NCI-H1105 treated with DMSO at 0.1 percent for 48 hours (cell line): ENCODE measurements at regions not wholly inside any gene's neighbourhood (a gene's known extent, or its start where the extent isn't known, plus 50 kb on each side); places are given as distances from the start of the nearest gene placed in this dataset.

Source experiments
- DNase-seq: peaks from one replicate; lab custom pipeline; 2025; lab: John Stamatoyannopoulos, UW

DNA sequence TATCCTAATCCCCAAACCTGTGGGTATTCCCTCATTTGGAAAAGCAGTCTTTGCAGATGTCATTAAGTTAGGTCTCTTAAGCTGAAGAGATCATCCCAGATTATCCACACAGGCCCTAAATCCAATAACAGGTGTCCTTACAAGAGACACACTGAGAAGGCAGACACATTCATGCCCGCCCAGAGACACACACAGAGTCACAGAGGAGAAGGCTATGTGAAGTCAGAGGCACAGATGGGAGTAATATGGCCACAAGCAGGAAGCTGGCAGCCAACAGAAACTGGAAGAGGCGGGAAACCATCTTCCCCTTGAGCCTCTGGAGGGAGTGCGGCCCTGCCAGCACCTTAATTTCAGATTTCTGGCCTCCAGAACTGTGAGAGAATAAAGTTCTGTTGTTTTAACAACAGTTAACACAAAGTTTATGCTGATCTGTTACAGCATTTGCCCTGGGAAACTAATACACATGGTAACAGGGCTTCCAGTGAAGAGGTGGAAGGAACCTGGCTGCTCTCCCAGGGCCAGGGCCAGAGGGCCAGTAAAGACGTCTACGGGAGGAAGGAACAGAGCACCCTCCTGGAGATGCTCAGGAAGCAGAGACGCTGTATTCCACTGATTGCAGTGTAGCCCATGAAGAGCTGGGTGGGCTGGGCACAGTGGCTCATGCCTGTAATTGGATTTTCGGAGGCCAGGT lies 217.5 kb downstream of the GLI2 start:
- no peak for DNase-seq

DNA sequence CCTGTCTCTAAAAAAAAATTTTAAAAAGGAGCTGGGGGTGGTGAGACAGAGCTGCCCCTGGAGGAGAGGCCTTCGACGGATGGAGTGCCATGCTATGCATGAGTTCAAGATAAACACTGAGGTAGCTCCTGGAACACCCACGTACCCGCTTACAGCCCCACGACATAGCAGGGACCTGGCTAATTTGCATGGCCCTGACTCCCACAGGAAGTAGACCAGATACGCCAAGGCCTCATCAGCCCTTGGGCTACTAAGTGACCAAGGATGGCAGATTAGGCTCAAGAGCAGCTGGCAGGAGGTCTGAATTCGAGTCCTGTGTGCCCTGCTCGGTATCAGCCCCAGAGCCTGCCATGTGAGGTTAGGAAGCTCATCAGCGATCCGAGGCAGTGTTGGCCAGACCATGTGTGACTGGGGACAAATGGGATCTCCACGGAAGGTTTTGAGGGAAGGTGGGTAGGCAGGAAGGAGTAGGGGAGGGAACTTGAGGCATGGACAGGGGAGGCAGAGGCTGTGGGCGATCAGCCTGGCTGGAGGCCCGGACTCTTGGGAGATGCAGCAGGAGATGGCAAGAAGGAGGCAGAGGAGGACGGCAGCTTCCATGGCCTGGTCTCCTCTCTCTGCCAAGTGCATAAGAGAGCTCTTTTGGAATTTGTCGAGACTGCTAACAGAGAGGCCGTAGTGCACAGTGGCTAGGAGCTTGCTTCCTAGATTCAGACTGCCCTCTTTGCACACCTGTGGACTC lies 218.3 kb downstream of the GLI2 start:
- no peak for DNase-seq

DNA sequence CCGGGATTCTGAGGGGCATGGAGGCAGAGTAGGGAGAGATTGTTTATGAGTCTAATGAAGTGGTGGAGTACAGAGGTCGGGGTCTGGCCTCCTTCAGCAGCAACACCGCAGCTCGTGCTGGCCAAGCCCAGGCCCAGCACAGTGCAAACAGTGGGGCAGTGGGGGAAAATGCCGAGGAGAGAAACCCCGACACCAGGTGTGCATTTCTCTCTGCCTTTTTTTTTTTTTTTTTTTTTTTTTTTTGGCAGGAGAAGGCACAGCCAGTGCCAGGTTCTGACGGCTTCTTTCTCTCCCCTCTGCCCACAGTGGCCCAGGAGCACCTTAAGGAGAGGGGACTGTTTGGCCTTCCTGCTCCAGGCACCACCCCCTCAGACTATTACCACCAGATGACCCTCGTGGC lies 219.3 kb downstream of the GLI2 start:
- DNase-seq, result peak; percentile 48

DNA sequence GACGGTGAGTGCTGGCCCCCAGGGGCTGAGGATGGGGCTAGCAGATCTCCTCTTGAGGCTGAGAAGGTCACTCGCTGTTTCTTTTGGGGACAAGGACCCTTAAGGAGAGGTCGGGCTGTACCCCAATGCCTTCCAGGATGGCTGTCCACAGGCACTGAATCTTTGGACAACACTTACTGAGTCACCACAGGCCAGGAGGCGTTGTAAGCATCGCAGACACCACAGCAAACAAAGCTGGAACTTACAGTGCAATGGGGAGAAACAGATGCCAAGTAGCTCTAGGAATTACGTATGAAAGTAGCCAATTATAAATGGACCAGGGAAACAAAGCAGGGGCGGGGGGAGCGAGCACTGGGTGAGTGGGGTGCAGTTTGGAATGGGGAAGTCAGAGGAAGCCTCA lies 219.8 kb downstream of the GLI2 start:
- DNase-seq, result no peak

DNA sequence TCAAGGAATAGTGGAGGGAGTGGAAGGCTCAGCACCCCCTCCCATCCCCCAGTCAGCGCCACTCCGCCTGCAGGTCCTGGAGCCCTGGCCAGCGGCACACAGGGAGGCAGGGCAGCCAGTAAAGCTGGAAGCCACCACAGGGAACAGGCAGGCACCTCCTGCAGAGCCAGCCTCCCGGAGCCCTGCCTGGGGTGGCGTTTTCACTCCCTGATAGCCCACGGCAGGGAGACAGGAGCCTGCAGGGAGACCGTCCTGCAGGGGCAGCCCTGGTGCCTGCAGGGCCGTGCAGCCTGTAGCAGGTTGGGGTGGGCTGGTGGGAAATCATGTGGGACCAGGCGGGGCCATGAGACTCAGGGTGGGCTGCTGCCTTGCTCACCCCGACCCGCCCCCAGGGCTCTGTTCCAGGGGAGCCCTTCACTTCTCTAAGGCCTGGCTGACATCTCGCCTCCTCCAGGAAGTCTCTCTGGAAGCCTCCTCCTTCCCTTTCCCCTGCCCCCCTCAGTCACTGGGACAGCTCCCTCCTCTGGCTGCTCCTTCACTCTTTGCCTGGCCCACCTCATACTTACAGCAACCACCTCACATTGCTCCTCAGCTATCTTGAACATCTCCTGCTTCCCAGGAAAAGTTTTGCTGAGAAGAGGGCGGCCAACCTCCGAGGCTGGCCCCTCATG lies 221.0 kb downstream of the GLI2 start:
- no peak for DNase-seq

DNA sequence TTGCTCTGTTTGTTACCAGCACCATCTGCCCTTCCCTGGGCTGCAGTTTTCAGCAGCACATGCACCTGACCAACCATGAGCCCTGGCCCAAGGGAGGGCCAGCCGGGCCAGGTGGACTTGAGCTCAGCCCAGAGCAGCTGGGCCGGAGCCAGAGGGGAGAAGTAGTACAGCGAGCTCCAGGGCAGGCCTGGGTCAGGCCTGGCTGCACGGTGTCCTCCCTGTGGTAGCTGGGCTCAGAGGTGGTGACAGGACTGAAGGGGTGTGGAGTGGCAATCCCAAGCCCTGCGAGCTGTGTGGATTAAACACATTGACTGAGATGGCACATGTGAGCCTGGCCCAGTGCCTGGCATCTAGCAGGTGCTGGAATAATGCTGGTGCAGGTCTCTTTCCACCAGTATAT lies 222.2 kb downstream of the GLI2 start:
- DNase-seq, result no peak

DNA sequence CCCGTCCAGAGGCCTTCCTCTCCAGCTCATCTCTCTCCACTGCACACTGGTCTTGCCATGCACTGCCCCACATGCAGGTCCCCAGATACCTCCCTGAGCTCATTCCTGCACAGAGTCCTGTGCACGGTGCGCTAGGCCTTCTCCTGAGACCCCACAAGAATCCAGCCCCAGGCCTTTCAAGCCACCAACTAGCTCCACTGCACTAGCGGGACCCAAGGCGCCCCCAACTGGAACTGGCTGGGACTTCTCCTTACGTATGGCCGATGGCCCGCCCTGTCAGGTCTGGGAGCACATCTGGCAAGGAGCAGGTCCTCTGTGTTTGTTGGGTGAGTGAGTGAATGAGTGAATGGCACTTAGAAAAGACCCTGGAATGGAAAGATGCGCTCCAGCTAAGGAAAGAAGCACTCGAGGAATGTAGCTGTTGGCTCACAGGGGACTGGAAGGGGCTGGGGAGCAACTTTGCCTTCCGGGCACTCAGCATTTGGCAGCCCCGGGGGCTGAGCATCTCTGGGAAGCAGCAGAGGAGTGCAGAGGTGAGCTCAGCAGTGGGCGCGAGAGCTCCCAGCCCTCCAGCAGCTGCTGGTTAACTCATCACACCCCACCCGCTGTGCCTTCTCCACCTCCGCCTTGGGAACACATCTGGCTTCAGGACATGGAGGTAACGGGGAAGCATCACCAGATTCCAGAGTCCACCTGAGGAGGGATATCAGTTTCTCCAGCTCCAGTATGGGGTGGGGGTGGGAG lies 223.1 kb downstream of the GLI2 start:
- no peak for DNase-seq

DNA sequence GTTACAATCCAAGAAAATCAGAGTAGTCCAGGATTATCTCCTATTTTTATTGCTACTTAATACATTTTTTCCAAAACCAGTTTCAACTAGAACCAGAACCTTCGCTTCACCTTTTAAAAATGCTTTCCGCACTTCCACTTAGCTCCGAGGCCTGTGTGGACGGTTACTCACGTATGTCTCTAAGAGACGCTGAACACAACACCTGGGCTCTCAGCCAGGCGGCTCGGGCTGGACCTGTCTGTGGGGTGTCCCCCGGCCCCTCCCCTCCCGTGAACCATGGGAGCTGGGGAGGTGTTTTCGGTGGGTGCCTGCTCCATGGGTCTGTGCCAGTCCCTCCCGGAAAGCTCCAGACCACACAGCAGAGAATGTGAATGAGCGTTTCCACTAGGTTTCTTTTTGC lies 223.8 kb downstream of the GLI2 start:
- DNase-seq, result no peak

DNA sequence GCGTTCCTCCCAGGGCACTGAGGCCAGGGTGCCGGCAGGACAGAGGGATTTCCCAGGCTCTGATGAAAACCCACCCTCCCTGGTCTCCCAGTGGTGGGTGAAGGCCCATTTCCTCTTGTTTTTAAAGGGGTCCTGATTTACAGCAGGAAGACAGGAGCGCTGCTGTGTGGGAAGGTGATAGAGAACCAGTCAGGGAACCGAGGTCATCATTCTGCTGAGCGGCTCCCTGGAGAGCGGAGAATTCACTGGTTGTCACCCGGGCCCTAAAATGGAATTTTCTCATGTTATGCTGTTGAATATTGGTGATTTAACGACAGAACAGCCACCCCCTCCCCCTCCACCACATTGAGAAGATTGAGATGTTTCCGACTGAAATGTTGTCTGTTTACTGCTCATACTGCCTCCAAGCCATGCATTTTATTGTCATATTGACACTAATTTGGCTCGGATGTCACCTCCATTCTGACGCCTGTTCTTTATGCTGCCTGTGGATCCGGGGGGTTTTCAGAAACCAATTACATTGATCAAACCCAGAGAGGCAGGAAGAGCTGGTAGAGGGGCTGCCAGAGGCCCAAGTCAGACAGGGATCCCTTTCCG lies 225.2 kb downstream of the GLI2 start:
- DNase-seq, result no peak

DNA sequence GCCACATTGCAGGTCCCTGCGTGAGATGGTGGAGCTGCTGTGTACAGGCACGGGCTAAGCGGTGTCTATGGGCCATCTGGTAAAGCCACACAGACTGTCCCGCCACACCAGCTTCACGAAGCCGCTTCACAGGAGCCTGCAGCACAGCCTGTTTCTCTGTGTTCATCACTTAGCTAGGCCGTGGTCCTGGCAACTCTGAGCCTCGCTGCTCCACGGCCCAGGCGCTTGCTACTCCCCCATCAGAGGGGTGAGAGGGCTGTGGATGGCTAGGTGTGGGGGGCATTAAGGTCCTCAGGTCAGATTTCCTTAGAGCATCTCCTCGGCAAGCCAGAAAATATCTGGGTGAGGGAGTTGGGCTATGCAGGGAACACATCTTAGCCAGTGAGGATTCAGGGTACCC lies 225.7 kb downstream of the GLI2 start:
- no peak for DNase-seq

DNA sequence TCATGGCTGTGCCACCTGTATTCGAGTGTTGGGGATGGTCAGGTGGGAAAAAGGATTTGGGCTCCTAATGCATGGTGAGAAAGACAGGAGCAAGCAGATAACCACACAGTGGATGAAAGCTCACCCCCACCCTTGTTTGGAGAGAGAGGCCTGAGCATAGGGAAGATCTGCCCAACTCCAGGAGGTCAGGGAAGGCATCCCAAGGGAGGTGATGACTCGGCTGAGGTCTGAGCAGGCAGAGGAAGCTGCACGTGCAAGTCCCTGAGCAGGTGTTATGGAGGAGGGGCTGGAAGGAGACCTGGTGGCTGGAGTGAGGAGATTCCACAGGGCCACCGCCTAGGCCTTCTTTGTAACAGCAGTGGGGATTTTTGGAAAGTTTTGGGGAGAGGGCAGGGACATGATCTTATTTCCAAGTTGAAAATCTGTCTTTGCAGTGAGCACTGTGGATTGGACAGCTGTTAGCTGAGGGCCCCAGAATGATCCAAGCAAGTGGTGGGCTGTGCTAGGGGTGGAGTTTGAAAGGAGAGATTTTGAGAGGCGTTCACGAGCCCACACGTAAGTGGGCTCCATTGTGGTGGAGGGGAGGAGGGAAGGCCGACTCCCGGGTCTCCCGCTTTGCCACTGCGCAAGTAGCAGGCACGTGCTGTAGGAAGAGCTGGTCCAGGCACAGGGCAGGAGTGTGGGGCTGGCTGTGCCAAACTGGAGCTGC lies 228.5 kb downstream of the GLI2 start:
- DNase-seq, result no peak

DNA sequence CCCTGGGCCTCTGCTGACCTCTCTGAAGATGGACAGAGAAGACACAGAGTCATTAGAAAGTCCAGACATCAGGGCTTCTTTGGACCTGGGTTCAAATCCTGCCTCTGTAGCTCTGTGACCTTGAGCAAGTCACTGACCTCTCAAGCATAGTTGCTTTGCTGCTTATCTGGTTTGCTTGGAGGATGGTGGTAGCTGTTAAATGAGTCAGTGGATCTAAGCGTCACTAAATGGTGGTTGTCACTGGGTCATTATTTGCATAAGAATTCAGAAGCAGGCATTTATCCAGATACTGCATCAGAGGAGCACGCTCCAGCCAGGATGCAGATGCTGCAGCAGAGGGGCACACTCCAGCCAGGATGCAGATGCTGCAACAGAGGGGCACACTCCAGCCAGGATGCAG lies 229.2 kb downstream of the GLI2 start:
- no peak for DNase-seq

DNA sequence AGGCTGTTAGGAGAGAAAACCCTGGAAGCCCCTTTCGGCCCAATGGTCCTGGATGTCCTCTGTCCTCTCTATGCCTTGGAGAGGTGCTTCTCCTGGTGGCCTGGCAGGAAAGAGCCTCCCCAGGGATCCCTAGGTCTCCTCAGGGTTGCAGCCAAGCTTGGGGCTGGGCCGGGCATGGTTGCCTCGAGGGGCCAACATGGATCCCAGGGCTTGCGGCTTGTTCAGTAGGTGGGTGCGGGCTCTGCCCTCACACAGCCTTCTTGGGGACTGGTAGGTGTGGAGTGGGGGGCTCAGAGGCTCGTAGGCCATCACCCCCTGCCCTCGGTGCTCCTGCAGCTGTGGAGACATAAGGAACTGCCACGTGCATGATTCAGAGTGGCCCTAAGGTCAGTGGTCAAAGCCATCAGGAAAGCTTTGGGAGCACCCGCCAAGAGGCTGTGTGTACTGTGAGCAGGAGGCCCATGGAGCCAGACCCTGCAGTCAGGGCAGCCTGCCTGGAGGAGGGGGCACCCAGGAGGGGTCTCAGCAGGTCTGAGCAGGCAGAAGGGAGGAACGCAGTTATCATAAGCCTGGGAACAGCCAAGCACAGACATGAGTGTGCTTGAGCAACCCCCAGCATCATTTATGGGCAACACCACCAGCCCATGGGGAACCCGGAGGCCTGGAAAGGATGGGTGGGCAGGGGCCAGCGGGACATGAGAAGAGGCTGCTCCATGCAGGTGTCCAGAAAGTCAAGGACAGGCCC lies 231.0 kb downstream of the GLI2 start:
- no peak for DNase-seq

DNA sequence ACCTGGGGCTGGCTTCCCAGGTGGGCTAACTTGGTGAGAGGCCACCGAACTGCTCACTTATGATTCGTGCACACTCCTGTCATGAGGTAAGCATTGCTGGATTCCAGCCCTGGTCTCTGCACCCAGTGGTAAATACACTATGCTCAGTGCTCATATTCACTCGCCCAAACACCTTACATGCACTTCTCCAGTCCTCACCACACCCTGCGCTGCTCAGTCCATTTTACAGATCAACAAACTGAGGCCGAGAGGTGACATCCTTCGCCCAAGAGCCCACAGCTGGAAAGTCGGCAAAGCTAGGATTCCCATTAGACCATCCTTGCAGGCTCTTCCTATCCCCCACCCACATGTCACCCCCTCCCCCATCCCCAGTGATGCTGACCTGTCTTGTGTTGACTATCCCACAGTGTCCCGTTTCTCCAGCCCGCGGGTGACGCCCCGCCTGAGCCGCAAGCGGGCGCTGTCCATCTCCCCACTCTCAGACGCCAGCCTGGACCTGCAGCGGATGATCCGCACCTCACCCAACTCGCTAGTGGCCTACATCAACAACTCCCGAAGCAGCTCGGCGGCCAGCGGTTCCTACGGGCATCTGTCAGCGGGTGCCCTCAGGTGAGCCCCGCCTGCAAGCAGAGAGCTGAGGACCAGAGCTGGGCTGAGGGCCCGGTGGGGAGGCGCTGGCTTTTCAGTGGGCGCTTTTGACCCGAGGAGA lies 232.8 kb downstream of the GLI2 start:
- DNase-seq, result no peak

DNA sequence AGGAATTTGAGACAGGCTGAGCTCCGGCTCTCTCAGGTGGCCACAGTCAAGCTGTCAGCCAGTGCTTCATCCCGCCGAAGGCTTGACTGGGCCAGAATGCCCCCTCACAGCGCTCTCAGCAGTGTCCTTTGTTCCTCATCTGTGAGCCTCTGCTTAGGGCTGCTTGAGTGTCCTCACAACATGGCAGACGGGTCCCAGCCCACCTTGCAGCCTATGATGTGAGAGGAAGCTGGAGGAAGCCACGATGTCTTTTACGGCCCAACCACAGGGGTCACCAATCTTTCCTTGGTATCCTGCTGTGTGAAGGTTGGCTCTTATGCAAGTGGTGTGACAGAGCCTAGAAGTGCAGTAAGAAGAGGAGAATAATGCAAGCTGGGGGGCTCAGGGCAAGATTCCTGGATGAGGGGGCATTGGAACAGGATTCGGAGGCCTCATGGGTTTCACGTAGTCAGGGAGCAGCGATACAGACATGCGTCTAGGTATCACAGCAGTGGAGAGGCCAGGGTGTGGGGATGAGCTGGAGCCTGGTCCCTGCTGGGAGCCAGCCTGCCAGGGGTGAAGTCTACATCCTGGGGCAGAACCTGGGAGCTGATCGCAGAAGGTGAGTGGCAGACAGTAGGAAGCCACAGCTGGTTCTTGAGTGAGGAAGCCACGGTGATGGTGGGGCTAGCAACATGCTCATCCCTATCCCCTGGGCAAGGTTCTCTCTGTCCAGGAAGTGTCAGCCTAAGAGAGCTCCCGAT lies 234.1 kb downstream of the GLI2 start:
- DNase-seq, result no peak

DNA sequence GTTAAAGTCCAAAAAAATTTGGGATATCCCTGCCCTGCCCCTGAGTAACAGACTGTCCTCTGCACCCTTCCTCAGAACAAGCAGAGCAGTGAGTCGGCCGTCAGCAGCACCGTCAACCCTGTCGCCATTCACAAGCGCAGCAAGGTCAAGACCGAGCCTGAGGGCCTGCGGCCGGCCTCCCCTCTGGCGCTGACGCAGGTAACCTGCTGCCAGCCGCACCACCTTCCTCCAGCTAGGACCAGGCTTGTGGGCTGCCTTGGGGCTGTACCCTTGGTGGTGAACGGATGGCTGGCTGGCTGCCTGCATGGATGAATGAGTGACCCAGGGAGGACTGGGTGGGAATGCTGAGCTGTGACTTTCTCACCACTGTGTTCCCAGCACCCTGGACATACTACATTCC lies 236.2 kb downstream of the GLI2 start:
- no peak for DNase-seq

DNA sequence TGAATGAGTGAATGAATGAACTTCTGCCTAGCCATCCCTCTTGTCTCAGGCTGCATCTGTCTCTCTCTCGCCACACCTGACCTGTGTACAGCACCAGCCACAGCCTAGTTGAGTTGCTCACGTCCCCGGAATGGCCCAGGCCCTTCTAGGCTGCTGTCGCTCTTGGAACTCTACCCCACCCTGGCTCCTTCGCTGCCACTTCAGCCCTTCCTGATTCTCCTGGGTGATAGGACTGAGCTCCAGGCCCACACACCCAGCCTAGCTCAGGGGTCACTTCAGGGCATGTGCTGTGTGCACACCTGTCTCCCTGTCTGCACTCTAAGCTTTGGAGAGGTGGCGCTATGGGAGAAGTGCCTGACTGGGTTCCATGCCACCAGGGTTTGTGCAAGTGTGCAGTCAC lies 236.6 kb downstream of the GLI2 start:
- no peak for DNase-seq

DNA sequence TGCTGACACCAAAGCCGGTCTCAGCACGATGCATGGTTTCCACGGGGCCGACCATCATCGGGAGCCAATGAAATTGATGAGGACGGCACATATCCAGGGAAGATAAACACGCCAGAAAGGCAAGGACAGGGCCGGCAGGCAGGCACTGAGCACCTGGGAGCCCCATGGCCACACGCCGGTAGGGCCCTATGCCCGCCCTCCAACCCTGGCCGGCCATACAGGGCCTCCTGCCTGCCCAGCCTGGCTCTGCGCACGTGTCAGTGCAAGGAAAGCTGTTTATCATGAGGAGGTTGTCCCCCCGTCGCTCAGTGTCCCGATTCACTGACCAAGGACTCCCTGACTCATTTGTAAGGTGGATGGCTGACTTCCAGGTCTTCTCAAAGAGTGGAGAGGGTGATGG lies 237.5 kb downstream of the GLI2 start:
- DNase-seq, result no peak

DNA sequence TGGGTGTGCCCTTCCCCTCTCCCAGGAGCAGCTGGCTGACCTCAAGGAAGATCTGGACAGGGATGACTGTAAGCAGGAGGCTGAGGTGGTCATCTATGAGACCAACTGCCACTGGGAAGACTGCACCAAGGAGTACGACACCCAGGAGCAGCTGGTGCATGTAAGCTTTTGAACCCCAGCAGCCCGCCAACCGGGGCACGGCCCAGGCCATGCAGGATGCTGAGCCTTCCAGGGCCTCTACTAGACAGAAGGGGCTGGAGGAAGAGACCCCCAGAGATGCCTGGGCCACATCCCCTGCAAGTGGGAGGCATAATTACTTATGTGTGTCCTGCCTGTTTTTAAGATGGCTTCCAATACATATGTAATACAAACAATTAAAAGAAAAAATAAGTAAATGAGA lies 239.3 kb downstream of the GLI2 start:
- DNase-seq, result no peak
